ENCODE measurements at regions not wholly inside any gene's neighbourhood (a gene's known extent, or its start where the extent isn't known, plus 50 kb on each side); places are given as distances from the start of the nearest gene placed in this dataset.
"Not testable (repeated sequence)": the region's sequence is repeated elsewhere in the genome, so short reads cannot be mapped to it uniquely, and the experiment has no call there.

DNA sequence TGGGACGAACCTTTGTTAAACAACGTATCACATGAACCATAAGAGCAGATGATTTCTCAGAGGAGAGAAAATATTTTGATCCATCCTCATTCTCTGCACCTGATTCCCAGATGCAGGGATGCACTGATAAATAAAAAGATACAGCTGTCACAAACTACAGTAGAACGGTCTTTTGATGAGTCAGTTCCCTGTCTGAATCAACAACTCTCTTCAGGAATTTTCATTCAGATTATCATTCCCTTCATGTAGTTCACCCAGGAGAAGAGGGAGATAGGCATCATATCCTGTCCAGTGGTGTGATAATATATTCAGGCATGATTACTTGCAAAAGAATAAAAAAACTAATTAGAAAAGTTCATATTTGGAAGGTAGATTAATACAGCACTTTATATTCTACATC is 521.5 kb downstream of the PYDC2 start:
- Histone ChIP-seq H3K4me2 (ENCODE audit: low read length, poor library complexity, severe bottlenecking) (no peak overlapping the region), H2BK5ac (ENCODE audit: low read depth, low read length, poor library complexity, severe bottlenecking) (no peak overlapping the region), H2AK5ac (ENCODE audit: low read length, severe bottlenecking) (no peak overlapping the region), H3K9me3 (ENCODE audit: control insufficient read depth, low read length) (peaks cover 14% of the 10 kb centered on the region), H2AFZ (ENCODE audit: low read depth, low read length) (no peak overlapping the region), H2BK12ac (ENCODE audit: low read length in 2 of 2) (no peak overlapping the region), H3K4me3 (ENCODE audit: insufficient read depth in 1 of 2, low read depth in 1 of 2, low read length in 2 of 2) (no peak overlapping the region), H3K27me3 (ENCODE audit: control insufficient read depth in 1 of 2, insufficient read depth in 1 of 2, low read length in 2 of 2) (no peaks in the 10 kb centered on the region), H3K9ac (ENCODE audit: low read length) (no peak overlapping the region), H2BK15ac (ENCODE audit: low read depth, poor library complexity, severe bottlenecking) (no peak overlapping the region), H3K79me1 (replicated peaks; ENCODE audit: low read length, poor library complexity, severe bottlenecking) (no peaks in the 10 kb centered on the region), H3K36me3 (ENCODE audit: control insufficient read depth in 1 of 2, insufficient read depth in 2 of 2, low read depth in 1 of 2, low read length in 2 of 2) (no peaks in the 10 kb centered on the region), H2BK120ac (ENCODE audit: low read depth, low read length) (no peak overlapping the region), H3K18ac (ENCODE audit: low read depth in 1 of 2, low read length in 2 of 2) (no peak overlapping the region), H4K91ac (ENCODE audit: low read length) (no peak overlapping the region), H3K23ac (ENCODE audit: low read length in 2 of 2) (no peak overlapping the region), H3K27ac (ENCODE audit: low read length, poor library complexity, severe bottlenecking) (no peak overlapping the region), H3K4me1 (ENCODE audit: control insufficient read depth, insufficient read depth, low read depth, low read length) (no peaks in the 10 kb centered on the region), H3K14ac (ENCODE audit: low read length in 2 of 2) (no peak overlapping the region), H4K8ac (ENCODE audit: low read length) (no peak overlapping the region), H3K4ac (ENCODE audit: low read depth in 1 of 2, low read length in 2 of 2) (no peak overlapping the region)
- DNase-seq, result no peak
- WGBS, result 67% methylated on average over 2 of the region's 3 CpGs

GRCh38 chr3:191985691-191986090 is 524.7 kb downstream of the PYDC2 start:
- Histone ChIP-seq H3K27ac (ENCODE audit: low read length, poor library complexity, severe bottlenecking) (no peak overlapping the region), H3K9me3 (ENCODE audit: control insufficient read depth, low read length) (peaks cover 4% of the 10 kb centered on the region), H2BK5ac (ENCODE audit: low read depth, low read length, poor library complexity, severe bottlenecking) (no peak overlapping the region), H3K4me2 (ENCODE audit: low read length, poor library complexity, severe bottlenecking) (no peak overlapping the region), H3K18ac (ENCODE audit: low read depth in 1 of 2, low read length in 2 of 2) (no peak overlapping the region), H2BK15ac (ENCODE audit: low read depth, poor library complexity, severe bottlenecking) (no peak overlapping the region), H3K4me1 (ENCODE audit: control insufficient read depth, insufficient read depth, low read depth, low read length) (no peaks in the 10 kb centered on the region), H3K36me3 (ENCODE audit: control insufficient read depth in 1 of 2, insufficient read depth in 2 of 2, low read depth in 1 of 2, low read length in 2 of 2) (no peaks in the 10 kb centered on the region), H3K4me3 (ENCODE audit: insufficient read depth in 1 of 2, low read depth in 1 of 2, low read length in 2 of 2) (no peak overlapping the region), H3K9ac (ENCODE audit: low read length) (no peak overlapping the region), H2AFZ (ENCODE audit: low read depth, low read length) (no peak overlapping the region), H3K79me1 (replicated peaks; ENCODE audit: low read length, poor library complexity, severe bottlenecking) (no peaks in the 10 kb centered on the region), H2AK5ac (ENCODE audit: low read length, severe bottlenecking) (no peak overlapping the region), H3K14ac (ENCODE audit: low read length in 2 of 2) (no peak overlapping the region), H3K4ac (ENCODE audit: low read depth in 1 of 2, low read length in 2 of 2) (no peak overlapping the region), H4K91ac (ENCODE audit: low read length) (no peak overlapping the region), H3K23ac (ENCODE audit: low read length in 2 of 2) (no peak overlapping the region), H4K8ac (ENCODE audit: low read length) (no peak overlapping the region), H2BK120ac (ENCODE audit: low read depth, low read length) (no peak overlapping the region), H3K27me3 (ENCODE audit: control insufficient read depth in 1 of 2, insufficient read depth in 1 of 2, low read length in 2 of 2) (no peaks in the 10 kb centered on the region), H2BK12ac (ENCODE audit: low read length in 2 of 2) (no peak overlapping the region)
- no peak for DNase-seq
- 82% methylated on average over 3 of the region's 3 CpGs for WGBS

DNA sequence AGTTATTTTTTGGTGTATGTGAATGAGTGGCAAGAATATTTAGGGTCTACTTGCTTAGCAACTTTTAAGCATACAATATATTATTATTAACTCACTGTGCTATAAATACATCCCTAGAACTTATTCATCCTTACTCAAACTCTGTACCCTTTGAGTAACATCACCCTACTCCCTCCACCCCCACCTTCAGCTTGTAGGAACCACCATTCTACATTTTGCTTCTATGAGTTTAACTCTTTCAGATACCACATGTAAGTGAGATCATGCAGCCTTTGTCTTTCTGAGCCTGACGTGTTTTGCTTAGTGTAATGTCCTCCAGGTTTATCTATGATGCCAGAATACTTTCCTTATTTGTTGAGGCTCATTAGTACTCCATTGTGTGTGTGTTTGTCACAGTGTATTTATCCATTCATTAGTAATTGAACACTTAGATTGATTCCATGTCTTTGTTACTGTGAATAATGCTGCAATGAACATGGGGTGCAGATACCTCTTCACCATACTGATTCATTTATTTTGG is 526.9 kb downstream of the PYDC2 start:
- H2BK5ac ChIP-seq (ENCODE audit: low read depth, low read length, poor library complexity, severe bottlenecking), result no peak overlapping the region
- H3K79me1 ChIP-seq (replicated peaks; ENCODE audit: low read length, poor library complexity, severe bottlenecking), result no peaks in the 10 kb centered on the region
- no peaks in the 10 kb centered on the region for H3K36me3 ChIP-seq (ENCODE audit: control insufficient read depth in 1 of 2, insufficient read depth in 2 of 2, low read depth in 1 of 2, low read length in 2 of 2)
- peaks cover 14% of the 10 kb centered on the region for H3K9me3 ChIP-seq (ENCODE audit: control insufficient read depth, low read length)
- H2AK5ac ChIP-seq (ENCODE audit: low read length, severe bottlenecking), result no peak overlapping the region
- H2BK120ac ChIP-seq (ENCODE audit: low read depth, low read length), result no peak overlapping the region
- no peak overlapping the region for H2BK15ac ChIP-seq (ENCODE audit: low read depth, poor library complexity, severe bottlenecking)
- H3K4me3 ChIP-seq (ENCODE audit: insufficient read depth in 1 of 2, low read depth in 1 of 2, low read length in 2 of 2), result no peak overlapping the region
- H3K9ac ChIP-seq (ENCODE audit: low read length), result no peak overlapping the region
- H3K27me3 ChIP-seq (ENCODE audit: control insufficient read depth in 1 of 2, insufficient read depth in 1 of 2, low read length in 2 of 2), result no peaks in the 10 kb centered on the region
- no peaks in the 10 kb centered on the region for H3K4me1 ChIP-seq (ENCODE audit: control insufficient read depth, insufficient read depth, low read depth, low read length)
- no peak overlapping the region for H3K18ac ChIP-seq (ENCODE audit: low read depth in 1 of 2, low read length in 2 of 2)
- no peak overlapping the region for H3K14ac ChIP-seq (ENCODE audit: low read length in 2 of 2)
- no peak overlapping the region for H2AFZ ChIP-seq (ENCODE audit: low read depth, low read length)
- H3K4ac ChIP-seq (ENCODE audit: low read depth in 1 of 2, low read length in 2 of 2), result no peak overlapping the region
- H3K4me2 ChIP-seq (ENCODE audit: low read length, poor library complexity, severe bottlenecking), result no peak overlapping the region
- no peak for DNase-seq
- 71% methylated on average over 1 of the region's 1 CpG for WGBS
- no peak overlapping the region for H3K23ac ChIP-seq (ENCODE audit: low read length in 2 of 2)
- no peak overlapping the region for H2BK12ac ChIP-seq (ENCODE audit: low read length in 2 of 2)
- no peak overlapping the region for H4K8ac ChIP-seq (ENCODE audit: low read length)
- no peak overlapping the region for H4K91ac ChIP-seq (ENCODE audit: low read length)
- H3K27ac ChIP-seq (ENCODE audit: low read length, poor library complexity, severe bottlenecking), result no peak overlapping the region

- not testable (repeated sequence) for H2AFZ ChIP-seq (ENCODE audit: low read depth, low read length); H3K36me3 ChIP-seq (ENCODE audit: control insufficient read depth in 1 of 2, insufficient read depth in 2 of 2, low read depth in 1 of 2, low read length in 2 of 2); H2BK120ac ChIP-seq (ENCODE audit: low read depth, low read length); H3K9ac ChIP-seq (ENCODE audit: low read length); H2BK12ac ChIP-seq (ENCODE audit: low read length in 2 of 2); H4K91ac ChIP-seq (ENCODE audit: low read length); DNase-seq; H2AK5ac ChIP-seq (ENCODE audit: low read length, severe bottlenecking); H3K18ac ChIP-seq (ENCODE audit: low read depth in 1 of 2, low read length in 2 of 2); H2BK15ac ChIP-seq (ENCODE audit: low read depth, poor library complexity, severe bottlenecking); H3K27ac ChIP-seq (ENCODE audit: low read length, poor library complexity, severe bottlenecking); H3K4me3 ChIP-seq (ENCODE audit: insufficient read depth in 1 of 2, low read depth in 1 of 2, low read length in 2 of 2); H3K79me1 ChIP-seq (replicated peaks; ENCODE audit: low read length, poor library complexity, severe bottlenecking); H3K23ac ChIP-seq (ENCODE audit: low read length in 2 of 2); H3K4me2 ChIP-seq (ENCODE audit: low read length, poor library complexity, severe bottlenecking); H3K27me3 ChIP-seq (ENCODE audit: control insufficient read depth in 1 of 2, insufficient read depth in 1 of 2, low read length in 2 of 2); H3K14ac ChIP-seq (ENCODE audit: low read length in 2 of 2); H2BK5ac ChIP-seq (ENCODE audit: low read depth, low read length, poor library complexity, severe bottlenecking); H3K4ac ChIP-seq (ENCODE audit: low read depth in 1 of 2, low read length in 2 of 2); H4K8ac ChIP-seq (ENCODE audit: low read length); H3K4me1 ChIP-seq (ENCODE audit: control insufficient read depth, insufficient read depth, low read depth, low read length)
- 100% methylated on average over 2 of the region's 4 CpGs for WGBS
- H3K9me3 ChIP-seq (ENCODE audit: control insufficient read depth, low read length), result peaks cover 20% of the 10 kb centered on the region
These were observed 533.0 kb downstream of the PYDC2 start for GRCh38 chr3:191993952-191994351.

Measured in mesenchymal stem cell (in vitro differentiated cells and primary cell).